PC-9 (cell line): ENCODE measurements at regions not wholly inside any gene's neighbourhood (a gene's known extent, or its start where the extent isn't known, plus 50 kb on each side); places are given as distances from the start of the nearest gene placed in this dataset.

Experiments used
- EZH2 ChIP-seq: fragments of 200-600 bp; sonication (generic); IDR thresholded peaks from 2 replicates; pipeline ENCODE4 v1.8.0; 2017; ENCODE audit warnings: antibody characterized with exemption, low read depth
- TF ChIP-seq, protein P1 (sequence below): fragments of 200-600 bp; sonication (generic); conservative IDR thresholded peaks from 2 replicates; pipeline ENCODE4 v1.6.1; 2017; ENCODE audit warnings: mixed run types, antibody characterized with exemption, mild to moderate bottlenecking, moderate library complexity

DNA sequence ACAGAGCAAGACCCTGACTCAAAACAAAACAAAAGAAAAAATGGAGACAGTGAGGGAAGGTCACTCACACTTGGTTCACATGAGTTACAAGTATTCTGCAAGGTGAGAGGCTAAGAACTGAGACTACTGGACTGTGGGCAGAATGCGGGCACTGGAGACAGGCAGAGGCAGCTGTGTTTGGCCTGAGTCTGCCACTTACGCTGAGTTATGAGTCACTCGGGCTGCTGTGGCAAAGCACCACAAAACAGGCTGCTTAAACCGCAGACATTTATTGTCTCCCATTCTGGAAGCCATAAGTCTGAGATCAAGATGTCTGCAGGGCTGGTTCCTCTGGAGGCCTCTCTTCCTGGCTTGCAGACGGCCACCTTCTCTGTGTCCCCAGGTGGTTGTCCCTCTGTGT, 122.8 kb downstream of the SHANK2 start:
- TF ChIP-seq, protein P1, sequence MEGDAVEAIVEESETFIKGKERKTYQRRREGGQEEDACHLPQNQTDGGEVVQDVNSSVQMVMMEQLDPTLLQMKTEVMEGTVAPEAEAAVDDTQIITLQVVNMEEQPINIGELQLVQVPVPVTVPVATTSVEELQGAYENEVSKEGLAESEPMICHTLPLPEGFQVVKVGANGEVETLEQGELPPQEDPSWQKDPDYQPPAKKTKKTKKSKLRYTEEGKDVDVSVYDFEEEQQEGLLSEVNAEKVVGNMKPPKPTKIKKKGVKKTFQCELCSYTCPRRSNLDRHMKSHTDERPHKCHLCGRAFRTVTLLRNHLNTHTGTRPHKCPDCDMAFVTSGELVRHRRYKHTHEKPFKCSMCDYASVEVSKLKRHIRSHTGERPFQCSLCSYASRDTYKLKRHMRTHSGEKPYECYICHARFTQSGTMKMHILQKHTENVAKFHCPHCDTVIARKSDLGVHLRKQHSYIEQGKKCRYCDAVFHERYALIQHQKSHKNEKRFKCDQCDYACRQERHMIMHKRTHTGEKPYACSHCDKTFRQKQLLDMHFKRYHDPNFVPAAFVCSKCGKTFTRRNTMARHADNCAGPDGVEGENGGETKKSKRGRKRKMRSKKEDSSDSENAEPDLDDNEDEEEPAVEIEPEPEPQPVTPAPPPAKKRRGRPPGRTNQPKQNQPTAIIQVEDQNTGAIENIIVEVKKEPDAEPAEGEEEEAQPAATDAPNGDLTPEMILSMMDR, result no peak
- TF ChIP-seq EZH2, result no peak
